Skeletal muscle satellite cell (primary cell): ENCODE measurements at regions not wholly inside any gene's neighbourhood (a gene's known extent, or its start where the extent isn't known, plus 50 kb on each side); places are given as distances from the start of the nearest gene placed in this dataset.
"Not testable (repeated sequence)": the region's sequence is repeated elsewhere in the genome, so short reads cannot be mapped to it uniquely, and the experiment has no call there.

Experiments used
- H3K27me3 ChIP-seq: 2 replicates; pipeline ENCODE4 v1.7.0; 2013; ENCODE audit warnings: low read length; ENCODE audit not compliant: control insufficient read depth, insufficient read depth
- H3K36me3 ChIP-seq: 2 replicates; pipeline ENCODE4 v1.7.0; 2013; ENCODE audit warnings: mild to moderate bottlenecking, control low read depth, low read length; ENCODE audit not compliant: insufficient read depth
- H3K4me1 ChIP-seq: 2 replicates; pipeline ENCODE4 v1.7.0; 2013; ENCODE audit warnings: low read length; ENCODE audit not compliant: control insufficient read depth, insufficient read depth
- H3K4me2 ChIP-seq: 2 replicates; pipeline ENCODE4 v1.7.0; 2013; ENCODE audit warnings: mild to moderate bottlenecking, low read length
- H3K4me3 ChIP-seq: 2 replicates; pipeline ENCODE4 v1.7.0; 2013; ENCODE audit warnings: low read length
- H3K9ac ChIP-seq: 2 replicates; pipeline ENCODE4 v1.7.0; 2013; ENCODE audit warnings: mild to moderate bottlenecking, low read depth, low read length, moderate library complexity
- H3K9me3 ChIP-seq: replicated peaks from 2 replicates; pipeline ENCODE4 v1.7.0; 2013; ENCODE audit warnings: mild to moderate bottlenecking, control low read depth, low read length

GRCh38 chr6:170145716-170146115 lies 145.2 kb downstream of the DLL1 start:
- H3K4me2 ChIP-seq, H3K4me1 ChIP-seq, H3K9me3 ChIP-seq, H3K4me3 ChIP-seq, H3K36me3 ChIP-seq, H3K27me3 ChIP-seq, H3K9ac ChIP-seq: not testable (repeated sequence)

- H3K4me3 ChIP-seq = no peak overlapping the region
- H3K4me1 ChIP-seq = peaks cover 9% of the 10 kb centered on the region
- H3K27me3 ChIP-seq = peaks cover 5% of the 10 kb centered on the region
- H3K9ac ChIP-seq = no peak overlapping the region
- no peaks in the 10 kb centered on the region for H3K9me3 ChIP-seq
- no peaks in the 10 kb centered on the region for H3K36me3 ChIP-seq
- no peak overlapping the region for H3K4me2 ChIP-seq
These were observed 145.6 kb downstream of the DLL1 start for GRCh38 chr6:170145272-170145592.

GRCh38 chr6:170144571-170145271 lies 146.2 kb downstream of the DLL1 start:
- Histone ChIP-seq H3K4me2 (no peak overlapping the region), H3K27me3 (peaks cover 5% of the 10 kb centered on the region), H3K36me3 (no peaks in the 10 kb centered on the region), H3K9me3 (no peaks in the 10 kb centered on the region), H3K4me3 (no peak overlapping the region), H3K4me1 (peaks cover 9% of the 10 kb centered on the region), H3K9ac (no peak overlapping the region)

- Histone ChIP-seq H3K4me3 (no peak overlapping the region), H3K4me2 (no peak overlapping the region), H3K4me1 (peaks cover 9% of the 10 kb centered on the region), H3K9ac (no peak overlapping the region), H3K27me3 (peaks cover 5% of the 10 kb centered on the region), H3K36me3 (no peaks in the 10 kb centered on the region), H3K9me3 (peaks cover 1% of the 10 kb centered on the region)
These were observed 147.3 kb downstream of the DLL1 start for GRCh38 chr6:170143401-170144150.

GRCh38 chr6:170142559-170142958 lies 148.3 kb downstream of the DLL1 start:
- Histone ChIP-seq H3K4me2 (no peak overlapping the region), H3K27me3 (peaks cover 5% of the 10 kb centered on the region), H3K36me3 (no peaks in the 10 kb centered on the region), H3K4me1 (peaks cover 7% of the 10 kb centered on the region), H3K9me3 (peaks cover 5% of the 10 kb centered on the region), H3K4me3 (no peak overlapping the region), H3K9ac (no peak overlapping the region)

- H3K27me3 ChIP-seq, H3K4me3 ChIP-seq, H3K4me2 ChIP-seq, H3K4me1 ChIP-seq, H3K36me3 ChIP-seq, H3K9ac ChIP-seq, H3K9me3 ChIP-seq: not testable (repeated sequence)
These were observed 149.8 kb downstream of the DLL1 start for GRCh38 chr6:170141061-170141460.

GRCh38 chr6:170140129-170140528 lies 150.7 kb downstream of the DLL1 start:
- no peak overlapping the region for H3K4me3 ChIP-seq
- H3K9ac ChIP-seq = no peak overlapping the region
- no peak overlapping the region for H3K4me2 ChIP-seq
- no peaks in the 10 kb centered on the region for H3K36me3 ChIP-seq
- no peaks in the 10 kb centered on the region for H3K27me3 ChIP-seq
- H3K9me3 ChIP-seq = peaks cover 5% of the 10 kb centered on the region
- H3K4me1 ChIP-seq = no peaks in the 10 kb centered on the region

- Histone ChIP-seq H3K4me3 (no peak overlapping the region), H3K9me3 (peaks cover 5% of the 10 kb centered on the region), H3K27me3 (no peaks in the 10 kb centered on the region), H3K4me1 (no peaks in the 10 kb centered on the region), H3K9ac (no peak overlapping the region), H3K4me2 (no peak overlapping the region), H3K36me3 (no peaks in the 10 kb centered on the region)
These were observed 151.3 kb downstream of the DLL1 start for GRCh38 chr6:170139531-170139930.

- not testable (repeated sequence) for H3K36me3 ChIP-seq, H3K9me3 ChIP-seq, H3K4me2 ChIP-seq, H3K4me1 ChIP-seq, H3K27me3 ChIP-seq, H3K9ac ChIP-seq, H3K4me3 ChIP-seq
These were observed 151.8 kb downstream of the DLL1 start for GRCh38 chr6:170139046-170139445.

GRCh38 chr6:170137911-170138910 lies 152.7 kb downstream of the DLL1 start:
- no peaks in the 10 kb centered on the region for H3K36me3 ChIP-seq
- no peak overlapping the region for H3K9ac ChIP-seq
- H3K4me3 ChIP-seq = no peak overlapping the region
- no peaks in the 10 kb centered on the region for H3K27me3 ChIP-seq
- peaks cover 5% of the 10 kb centered on the region for H3K9me3 ChIP-seq
- H3K4me2 ChIP-seq = no peak overlapping the region
- no peaks in the 10 kb centered on the region for H3K4me1 ChIP-seq

GRCh38 chr6:170137176-170137891 lies 153.5 kb downstream of the DLL1 start:
- Histone ChIP-seq H3K36me3 (no peaks in the 10 kb centered on the region), H3K27me3 (no peaks in the 10 kb centered on the region), H3K9ac (no peak overlapping the region), H3K4me2 (no peak overlapping the region), H3K4me3 (no peak overlapping the region), H3K9me3 (peaks cover 5% of the 10 kb centered on the region), H3K4me1 (no peaks in the 10 kb centered on the region)
